ENCODE measurements at regions not wholly inside any gene's neighbourhood (a gene's known extent, or its start where the extent isn't known, plus 50 kb on each side); places are given as distances from the start of the nearest gene placed in this dataset.
A peak's percentile ranks its signal among the peaks of the same experiment; 100 is the strongest.

DNA sequence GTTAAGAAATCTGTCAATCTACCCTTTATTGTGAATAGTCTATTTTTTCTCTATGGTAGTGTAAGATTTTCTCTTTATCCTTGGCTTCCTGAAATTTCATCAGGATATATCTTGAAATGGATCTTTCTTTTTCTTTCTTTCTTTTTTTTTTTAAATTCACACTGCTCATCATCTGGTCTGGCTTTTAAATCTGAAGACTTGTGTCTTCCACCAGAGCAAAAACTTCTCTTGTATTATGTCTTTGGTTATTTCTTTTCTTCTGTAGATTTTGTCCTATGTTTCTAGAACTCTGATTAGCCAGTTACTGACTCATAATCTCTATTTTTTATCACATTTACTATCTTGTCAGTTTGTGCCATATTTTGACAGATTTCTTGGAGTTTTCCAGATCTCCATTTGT, 133.8 kb upstream of the LMO4 start:
- no peak for DNase-seq (ENCODE audit: low spot score)

DNA sequence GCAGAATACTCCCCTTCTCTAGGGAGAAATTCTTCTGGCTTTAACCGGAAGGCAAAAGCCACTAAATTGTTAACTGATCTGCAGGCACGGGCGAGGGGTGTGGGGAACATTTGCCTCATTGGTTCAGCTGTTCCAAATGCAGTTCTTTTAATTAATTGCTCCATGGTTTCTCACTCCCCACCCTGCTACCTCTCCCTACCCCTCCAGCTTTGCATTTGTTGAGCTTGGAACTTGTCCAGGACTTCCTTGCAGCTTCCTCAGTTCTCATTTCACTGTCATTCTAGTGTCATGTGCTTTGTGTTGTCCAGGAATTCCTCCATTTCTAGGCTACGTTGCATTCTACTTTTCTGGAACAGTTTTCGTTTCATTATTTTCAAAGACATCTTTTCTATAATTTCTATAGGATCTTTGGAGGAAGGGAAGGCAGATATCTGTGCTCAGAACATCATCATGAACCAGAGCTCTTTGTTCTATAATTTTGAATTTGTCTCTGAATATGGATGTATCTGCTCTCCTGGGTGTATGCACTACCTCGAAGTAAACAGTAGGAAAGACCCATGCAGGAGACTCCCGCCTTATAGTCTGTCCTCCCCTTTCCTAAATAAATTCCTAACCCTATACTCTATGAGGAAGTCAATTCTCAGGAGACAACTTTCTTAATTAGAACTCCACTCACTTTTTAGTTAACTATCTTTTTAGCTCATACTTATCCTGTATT, 132.4 kb upstream of the LMO4 start:
- DNase-seq (ENCODE audit: low spot score), result no peak

GRCh38 chr1:87197156-87197555, 131.5 kb upstream of the LMO4 start:
- peak; percentile 61 for DNase-seq (ENCODE audit: low spot score)

GRCh38 chr1:87197641-87198040, 131.0 kb upstream of the LMO4 start:
- no peak for DNase-seq (ENCODE audit: low spot score)

GRCh38 chr1:87200875-87201638, 127.6 kb upstream of the LMO4 start:
- peak; percentile 25 for DNase-seq (ENCODE audit: low spot score)

DNA sequence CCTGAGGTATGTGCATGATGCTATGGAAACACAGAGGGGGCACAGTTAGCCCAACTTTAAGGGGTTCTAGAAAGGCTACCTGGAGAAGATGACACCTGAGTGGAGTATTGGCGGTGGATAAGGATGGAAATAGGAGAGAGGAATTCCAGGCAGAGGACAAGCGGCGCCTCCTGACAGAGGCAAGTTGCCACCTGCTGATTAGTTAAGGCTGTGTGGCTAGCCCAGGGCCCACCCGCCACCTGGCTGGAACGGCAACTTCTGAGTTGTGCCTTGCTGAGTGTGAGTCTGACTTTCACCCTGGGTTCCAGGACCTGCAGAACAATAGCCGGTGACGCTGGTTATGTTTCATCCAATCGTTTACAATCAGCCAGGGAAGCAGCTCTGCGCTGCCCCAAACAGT, 126.9 kb upstream of the LMO4 start:
- DNase-seq (ENCODE audit: low spot score), result no peak

GRCh38 chr1:87202451-87202850, 126.2 kb upstream of the LMO4 start:
- DNase-seq (ENCODE audit: low spot score), result no peak

DNA sequence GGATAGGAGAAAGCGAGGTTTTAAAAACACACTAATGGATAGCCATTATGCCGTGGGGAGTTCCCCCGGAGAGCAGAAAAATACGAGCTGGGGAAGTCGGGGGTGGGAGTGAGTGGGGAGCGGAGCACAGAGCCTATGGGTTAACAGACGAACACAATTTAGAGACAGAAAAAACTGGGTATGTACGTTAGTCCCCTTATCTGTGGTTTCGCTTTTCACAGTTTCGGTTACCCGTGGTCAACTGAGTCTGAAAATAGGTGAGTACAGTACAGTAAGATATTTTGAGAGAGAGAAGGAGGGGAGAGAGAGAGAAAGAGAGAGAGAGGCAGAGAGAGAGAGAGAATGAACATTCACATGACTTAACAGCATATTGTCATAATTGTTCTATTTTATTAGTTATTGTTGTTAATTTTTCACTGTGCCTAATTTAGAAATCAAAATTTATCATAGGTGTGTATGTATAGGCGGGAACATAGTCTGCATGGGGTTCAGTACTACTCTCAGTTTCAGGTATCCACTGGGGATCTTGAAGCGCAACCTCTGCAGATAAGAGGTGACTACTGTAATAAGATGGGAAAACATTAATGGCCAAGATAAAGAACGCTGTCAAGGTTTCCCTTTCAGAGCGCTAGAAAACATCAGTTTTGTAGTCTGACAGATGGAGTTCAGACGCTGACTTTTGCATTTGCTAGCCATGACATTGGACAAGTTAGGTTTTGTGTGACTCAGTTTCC, 125.6 kb upstream of the LMO4 start:
- DNase-seq (ENCODE audit: low spot score), result no peak

DNA sequence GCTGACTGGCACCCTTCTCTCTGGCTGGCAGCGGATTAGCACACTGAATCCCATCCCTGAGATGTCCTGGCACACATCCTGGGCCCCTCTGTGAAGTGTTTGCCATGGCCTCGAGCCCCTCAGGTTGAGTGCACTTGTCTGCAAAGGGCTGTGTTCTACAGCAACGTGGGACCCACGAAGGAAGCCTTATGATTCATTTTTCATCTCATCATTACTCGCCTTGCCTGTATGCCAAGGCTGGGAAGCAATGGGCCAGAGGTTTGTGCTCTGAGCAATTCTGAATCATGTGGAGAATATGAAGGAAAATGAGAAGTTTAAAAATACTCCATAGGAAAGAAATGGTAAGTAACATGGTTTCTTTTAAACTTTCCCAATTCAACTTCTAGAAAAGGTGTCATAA, 124.8 kb upstream of the LMO4 start:
- peak; percentile 81 for DNase-seq (ENCODE audit: low spot score)

DNA sequence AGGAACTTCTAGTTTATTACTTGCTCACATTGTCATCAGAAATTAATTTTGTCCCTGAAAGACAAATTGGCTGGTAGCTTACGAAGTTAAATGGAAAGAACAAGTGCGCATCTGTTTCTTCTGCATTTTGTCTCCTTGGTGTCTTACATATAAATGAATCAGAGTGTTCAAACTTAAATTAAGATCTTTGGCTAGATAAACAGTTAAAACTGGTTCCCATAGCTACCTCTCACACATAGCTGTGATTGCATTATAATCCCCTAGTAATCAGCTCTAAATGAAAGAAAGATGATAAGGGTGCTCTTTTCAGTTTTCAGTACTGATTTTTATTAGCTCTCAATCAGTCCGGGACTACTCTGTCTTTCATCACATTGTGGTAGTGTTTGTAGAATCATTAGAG, 124.2 kb upstream of the LMO4 start:
- DNase-seq (ENCODE audit: low spot score), result no peak

DNA sequence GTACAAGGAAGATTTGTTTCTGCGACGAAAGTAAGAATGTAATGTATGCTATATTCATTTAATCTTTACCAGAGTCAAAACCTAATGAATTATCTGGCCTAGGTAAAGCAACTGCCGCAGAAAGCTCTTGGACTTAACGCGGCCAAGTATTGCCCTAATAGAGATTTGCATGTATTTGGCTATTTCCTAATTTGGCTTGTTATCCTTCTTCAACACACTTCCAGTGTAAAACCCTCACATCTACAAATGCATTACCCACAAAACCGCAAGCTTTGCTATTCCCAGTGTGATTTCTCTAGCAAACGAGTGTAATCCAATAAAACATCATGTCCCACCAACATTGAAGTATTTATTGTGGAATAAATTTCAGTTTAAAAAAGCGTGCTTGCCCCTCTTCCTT, 123.8 kb upstream of the LMO4 start:
- no peak for DNase-seq (ENCODE audit: low spot score)

DNA sequence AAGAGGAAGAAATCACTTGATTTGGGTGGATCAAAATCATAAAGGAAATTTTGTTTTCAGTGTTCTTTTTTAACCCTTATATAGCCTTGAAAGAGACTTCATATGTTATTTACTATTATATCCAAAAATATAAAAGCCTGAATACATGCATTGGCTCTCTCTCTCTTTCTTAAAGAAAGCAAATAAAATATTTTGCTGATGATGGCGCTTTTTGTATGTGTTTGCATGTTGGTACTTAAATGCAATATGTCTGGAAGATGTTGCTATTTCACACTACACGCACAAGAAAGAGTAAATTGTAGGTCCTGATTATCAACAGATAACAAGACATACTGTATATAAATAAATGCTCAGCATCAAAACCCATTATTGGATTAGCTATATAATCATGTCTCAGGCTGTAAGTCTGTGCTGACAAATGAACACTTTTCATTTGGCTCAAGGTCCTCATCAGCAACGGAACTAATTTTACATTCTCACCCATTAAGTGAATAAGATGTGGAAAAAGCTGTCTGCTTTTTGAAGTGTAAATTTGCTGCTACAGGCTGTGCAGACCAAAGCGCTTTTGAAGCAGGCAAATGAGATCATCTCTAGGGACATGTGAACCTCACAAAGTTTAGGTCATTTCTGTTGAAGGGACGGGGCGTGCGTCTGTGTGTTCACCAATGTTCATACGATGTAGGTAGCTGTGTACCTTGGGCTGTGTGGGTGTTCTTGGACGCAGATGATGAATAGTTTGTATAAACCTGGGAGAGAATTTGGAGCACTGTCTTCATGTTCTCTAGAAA, 122.4 kb upstream of the LMO4 start:
- DNase-seq (ENCODE audit: low spot score), result no peak

- DNase-seq (ENCODE audit: low spot score), result no peak
Measured at GRCh38 chr1:87208080-87208479, 120.6 kb upstream of the LMO4 start.

DNA sequence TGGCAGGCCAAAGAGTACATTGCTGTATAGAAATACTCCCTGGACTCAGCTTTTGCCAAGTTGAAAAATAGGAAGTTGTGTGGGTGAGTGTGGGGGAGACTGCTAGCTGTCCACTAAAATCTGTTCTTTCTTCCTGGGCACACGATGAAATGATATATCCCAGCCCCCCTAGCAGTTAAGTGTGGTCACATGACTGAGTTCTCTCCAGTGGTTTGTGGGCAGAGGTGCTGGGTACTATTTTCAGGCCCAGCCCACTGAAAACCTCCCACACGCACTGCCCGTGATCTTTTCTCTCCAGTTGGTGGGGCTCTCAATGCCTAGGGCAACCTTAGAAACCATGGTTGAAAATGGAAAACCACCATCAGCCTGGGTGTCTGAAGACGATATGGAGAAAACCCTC, 119.7 kb upstream of the LMO4 start:
- DNase-seq (ENCODE audit: low spot score), result no peak

DNA sequence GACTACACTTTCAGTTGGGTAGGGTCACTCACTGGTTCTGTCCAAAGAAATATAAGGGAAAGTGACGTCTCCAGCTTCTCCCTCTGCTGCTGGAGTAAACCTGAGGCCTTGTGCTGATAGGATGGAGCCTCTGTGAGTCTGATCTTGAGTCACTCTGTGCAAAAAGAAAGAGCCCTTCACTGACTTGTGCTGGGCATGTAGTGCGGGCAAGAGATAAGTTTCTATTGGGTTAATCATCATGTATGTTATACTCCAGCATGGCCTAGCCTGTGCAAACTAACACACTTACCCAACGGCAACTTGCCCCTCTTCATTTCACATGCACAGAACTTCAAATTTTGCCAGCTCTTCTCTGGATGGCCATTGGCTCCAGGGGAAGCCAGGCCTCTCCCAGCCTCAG, 118.5 kb upstream of the LMO4 start:
- DNase-seq (ENCODE audit: low spot score), result no peak

- no peak for DNase-seq (ENCODE audit: low spot score)
Measured at GRCh38 chr1:87212431-87213134, 116.1 kb upstream of the LMO4 start.

DNA sequence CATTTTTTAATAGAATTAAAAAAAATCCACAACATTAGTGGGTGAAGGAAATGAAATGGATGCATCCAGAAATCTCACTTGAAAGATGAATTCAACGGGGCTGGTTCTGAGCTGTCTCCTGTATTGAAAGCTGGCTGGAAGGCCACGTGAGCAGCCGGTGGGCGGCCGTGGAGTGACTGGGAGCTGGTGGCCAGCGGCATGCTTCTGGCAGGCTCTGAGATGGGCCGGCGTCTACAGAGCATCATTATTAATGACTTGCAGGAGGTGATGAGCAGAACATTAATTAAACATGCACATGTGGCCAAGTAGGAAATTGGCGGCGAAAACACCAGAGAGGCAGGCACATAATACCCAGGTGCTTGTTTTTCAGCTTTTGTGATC, 115.6 kb upstream of the LMO4 start:
- DNase-seq (ENCODE audit: low spot score), result no peak

- DNase-seq (ENCODE audit: low spot score), result no peak
Measured at GRCh38 chr1:87215592-87215991, 113.1 kb upstream of the LMO4 start.

DNA sequence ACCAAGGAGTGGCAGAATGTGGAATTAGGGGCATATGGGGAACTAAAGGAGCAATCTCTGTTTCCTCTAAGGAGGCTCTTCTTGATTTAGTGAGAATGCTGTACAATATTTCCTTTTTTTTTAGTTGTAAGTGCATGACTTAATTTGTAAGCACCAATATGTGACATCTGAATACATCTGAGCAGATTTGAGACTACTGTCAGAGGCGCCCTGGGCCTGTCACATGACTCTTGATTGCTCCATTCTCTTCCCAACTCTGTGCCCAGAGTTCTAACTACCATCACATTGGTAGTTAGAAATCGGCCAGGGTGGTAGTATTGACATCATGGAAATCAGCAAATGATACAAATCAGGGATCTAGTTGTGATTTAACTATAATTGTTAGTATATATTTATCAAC, 110.1 kb upstream of the LMO4 start:
- DNase-seq (ENCODE audit: low spot score), result no peak

GRCh38 chr1:87219141-87219540, 109.5 kb upstream of the LMO4 start:
- DNase-seq (ENCODE audit: low spot score), result no peak

GRCh38 chr1:87219626-87220025, 109.1 kb upstream of the LMO4 start:
- no peak for DNase-seq (ENCODE audit: low spot score)

- DNase-seq (ENCODE audit: low spot score), result peak; percentile 90
Measured at GRCh38 chr1:87220993-87221392, 107.7 kb upstream of the LMO4 start.

Measured in kidney tubule cell (primary cell).